ENCODE measurements at regions not wholly inside any gene's neighbourhood (a gene's known extent, or its start where the extent isn't known, plus 50 kb on each side); places are given as distances from the start of the nearest gene placed in this dataset.

- TF ChIP-seq BCL3 (CRISPR knock-in tag; IDR thresholded peaks at IDR 0.05), result no peak
- no peak for TF ChIP-seq KAT2B (IDR thresholded peaks at IDR 0.05; ENCODE audit: borderline replicate concordance, low read depth, low read length)
- TF ChIP-seq ZBTB44 (CRISPR knock-in tag; IDR thresholded peaks at IDR 0.05), result no peak
- TF ChIP-seq REST (IDR thresholded peaks at IDR 0.05; ENCODE audit: borderline replicate concordance in 1 of 2, low read depth in 1 of 2, low read length in 2 of 2), result no peak
- no peak for TF ChIP-seq RFX5 (IDR thresholded peaks at IDR 0.05; ENCODE audit: low read depth, low read length)
- no peak for TF ChIP-seq ZBTB10 (CRISPR knock-in tag; IDR thresholded peaks at IDR 0.05; ENCODE audit: borderline replicate concordance)
- no peak for TF ChIP-seq BRF2 (CRISPR knock-in tag; IDR thresholded peaks at IDR 0.05)
- no peak for TF ChIP-seq FOSL1 (CRISPR knock-in tag; IDR thresholded peaks at IDR 0.05; ENCODE audit: borderline replicate concordance)
- no peak for TF ChIP-seq RXRB (CRISPR knock-in tag; IDR thresholded peaks at IDR 0.05; ENCODE audit: borderline replicate concordance)
Observed at GRCh38 chr9:100913257-100913656, 115.3 kb upstream of the PLPPR1 start.

All from HepG2 (cell line).